Uterus (tissue), 3 donors: ENCODE measurements at regions not wholly inside any gene's neighbourhood (a gene's known extent, or its start where the extent isn't known, plus 50 kb on each side); places are given as distances from the start of the nearest gene placed in this dataset. TPM values are rescaled to one million over a fixed set of nuclear protein-coding genes. Genes with fewer than 3 reads are reported as not detected.

ENCODE experiments used
- DNase-seq, 2 donors: peaks; one replicate each; pipeline ENCODE4 v3.0.0-alpha.2; 2019 to 2020
- H3K27ac ChIP-seq, 2 donors: fragments of 200-600 bp; sonication (generic); 1 replicate in 1 of 2; 2 replicates in 1 of 2; pipeline ENCODE4 v1.5.1; 2016 to 2018
- H3K27me3 ChIP-seq, 2 donors: fragments of 200-600 bp; sonication (generic); one replicate each; pipeline ENCODE4 v1.5.1; 2018 to 2019; ENCODE audit warnings: control low read depth in 1 of 2
- H3K36me3 ChIP-seq, 2 donors: fragments of 200-600 bp; sonication (generic); one replicate each; pipeline ENCODE4 v1.5.1; 2019; ENCODE audit warnings: control low read depth in 1 of 2
- H3K4me1 ChIP-seq, 2 donors: fragments of 200-600 bp; sonication (generic); one replicate each; pipeline ENCODE4 v1.5.1; 2018 to 2019; ENCODE audit warnings: control low read depth in 1 of 2
- H3K4me3 ChIP-seq, 2 donors: fragments of 200-600 bp; sonication (generic); 1 replicate in 1 of 2; 2 replicates in 1 of 2; pipeline ENCODE4 v1.5.1; 2018 to 2019; ENCODE audit warnings: mild to moderate bottlenecking in 1 of 2
- H3K9me3 ChIP-seq, 2 donors: fragments of 200-600 bp; sonication (generic); one replicate each; pipeline ENCODE4 v1.5.1; 2019; ENCODE audit warnings: control low read depth in 1 of 2
- CTCF ChIP-seq, 4 experiments: fragments of 200-600 bp in 2 of 4; fragments of 450-650 bp in 2 of 4; sonication (generic) in 2 of 4; IDR thresholded peaks; one replicate each; pipeline ENCODE4 v1.5.1; 2016 to 2019; ENCODE audit warnings: antibody characterized with exemption in 4 of 4, mild to moderate bottlenecking in 2 of 4, moderate library complexity in 1 of 4
- POLR2A ChIP-seq, 2 donors: fragments of 450-650 bp; IDR thresholded peaks; one replicate each; pipeline ENCODE4 v1.6.1; 2016; ENCODE audit warnings: antibody characterized with exemption in 2 of 2, mild to moderate bottlenecking in 1 of 2, moderate library complexity in 1 of 2
- intact Hi-C: fragments of 100-400 bp; cut with DNase I; formaldehyde crosslinking; loops from one replicate; pipeline ENCODE4 v1.15.1; 2023; ENCODE audit warnings: low total_unique reads
- small RNA-seq: library from RNA; depleted of rRNA; stranded (forward); fragments of <200 nt; gene quantifications from one replicate; pipeline ENCODE3, GENCODE V24; 2016
- donor health status: DM: yes; HTN: yes; CAD: no.

GRCh38 chr1:106998431-106999002, 58.0 kb upstream of the PRMT6 start:
- Histone ChIP-seq H3K27ac (no peak overlapping the region), H3K36me3 (no peaks in the 10 kb centered on the region), H3K27me3 (no peaks in the 10 kb centered on the region), H3K4me1 (no peaks in the 10 kb centered on the region), H3K9me3 (no peaks in the 10 kb centered on the region), H3K4me3 (no peak overlapping the region)
- intact Hi-C loops = no loop called here
- no peak for TF ChIP-seq POLR2A (IDR thresholded peaks at IDR 0.05)
- no peak for TF ChIP-seq CTCF (IDR thresholded peaks at IDR 0.05)
- no peak for DNase-seq

DNA sequence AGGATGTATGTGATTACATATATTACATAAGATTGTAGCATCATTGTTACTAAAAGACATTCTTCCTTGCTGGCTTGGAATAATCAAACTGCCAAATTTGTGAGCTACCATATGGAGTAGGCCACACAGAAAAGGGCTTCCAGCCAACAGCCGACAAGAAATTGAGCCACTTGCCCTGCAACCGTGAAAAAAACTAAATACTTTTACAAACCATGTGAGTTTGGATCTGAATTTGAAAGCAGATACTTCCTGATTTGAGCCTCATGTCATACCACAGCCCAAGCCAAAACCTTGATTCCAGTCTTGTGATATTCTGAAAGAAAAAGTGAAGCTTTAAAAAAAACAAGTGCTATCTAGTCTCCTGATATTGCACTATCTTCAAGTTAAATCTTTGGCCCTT, 55.6 kb upstream of the PRMT6 start:
- TF ChIP-seq POLR2A (IDR thresholded peaks at IDR 0.05) (no peak), CTCF (IDR thresholded peaks at IDR 0.05) (no peak)
- no peak for DNase-seq
- intact Hi-C loops = no loop called here
- Histone ChIP-seq H3K27me3 (no peaks in the 10 kb centered on the region), H3K9me3 (no peaks in the 10 kb centered on the region), H3K27ac (no peak overlapping the region), H3K4me1 (no peaks in the 10 kb centered on the region), H3K4me3 (no peak overlapping the region), H3K36me3 (no peaks in the 10 kb centered on the region)

DNA sequence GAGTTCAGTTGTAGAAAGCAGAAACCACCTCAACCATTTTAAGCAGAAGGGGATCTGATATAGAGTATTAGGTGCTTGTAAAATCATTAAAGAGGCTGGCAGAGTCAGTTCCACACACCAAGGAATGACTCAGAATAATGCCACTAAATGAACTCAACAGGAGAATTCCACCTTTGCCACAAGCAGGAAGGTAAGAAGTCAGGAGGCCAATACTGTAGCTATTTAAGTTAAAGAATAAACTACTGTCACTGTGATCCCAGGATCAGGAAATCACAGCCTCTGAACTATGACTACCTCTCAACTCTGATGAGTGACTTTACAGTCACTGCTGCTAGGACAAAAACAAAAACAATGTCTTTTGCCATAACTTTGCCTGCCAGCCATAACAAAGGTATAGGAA, 52.5 kb upstream of the PRMT6 start:
- H3K4me3 ChIP-seq = no peak overlapping the region
- no peaks in the 10 kb centered on the region for H3K27me3 ChIP-seq
- no peaks in the 10 kb centered on the region for H3K4me1 ChIP-seq
- no peaks in the 10 kb centered on the region for H3K9me3 ChIP-seq
- no peak for TF ChIP-seq POLR2A (IDR thresholded peaks at IDR 0.05)
- TF ChIP-seq CTCF (IDR thresholded peaks at IDR 0.05) = no peak
- no peak for DNase-seq
- intact Hi-C loops = no loop called here
- H3K36me3 ChIP-seq = no peaks in the 10 kb centered on the region
- H3K27ac ChIP-seq = no peak overlapping the region

- no peak overlapping the region for H3K27ac ChIP-seq
These were observed 52.1 kb upstream of the PRMT6 start for GRCh38 chr1:107004421-107004820.

More at GRCh38 chr1:107004421-107004820, 52.1 kb upstream of the PRMT6 start:
- Histone ChIP-seq H3K27me3 (no peaks in the 10 kb centered on the region), H3K4me3 (no peak overlapping the region), H3K9me3 (no peaks in the 10 kb centered on the region), H3K4me1 (no peaks in the 10 kb centered on the region), H3K36me3 (no peaks in the 10 kb centered on the region)
- no peak for DNase-seq
- intact Hi-C loops = no loop called here
- TF ChIP-seq POLR2A (IDR thresholded peaks at IDR 0.05) (no peak), CTCF (IDR thresholded peaks at IDR 0.05) (no peak)

Small RNA genes lying in the stretch of these regions (small RNA-seq; reads per million reads assigned to genes)
- gene AL596327.1 (not detected), gene SEPT2P1 (not detected)
